Transverse colon (tissue), 4 donors: ENCODE measurements at regions not wholly inside any gene's neighbourhood (a gene's known extent, or its start where the extent isn't known, plus 50 kb on each side); places are given as distances from the start of the nearest gene placed in this dataset.

Experiments
- DNase-seq: peaks from one replicate; pipeline ENCODE4 v3.0.0-alpha.2; 2019
- H3K27ac ChIP-seq, 4 donors: fragments of 200-600 bp; sonication (generic); 2 replicates each; pipeline ENCODE4 v1.5.1; 2016 to 2018; ENCODE audit warnings: inconsistent platforms in 4 of 4
- H3K27me3 ChIP-seq: fragments of 200-600 bp; sonication (generic); 2 replicates; pipeline ENCODE4 v1.5.1; 2017; ENCODE audit warnings: inconsistent platforms
- H3K36me3 ChIP-seq, 4 donors: fragments of 200-600 bp; sonication (generic); 2 replicates each; pipeline ENCODE4 v1.5.1; 2017 to 2019; ENCODE audit warnings: inconsistent platforms in 4 of 4
- H3K4me1 ChIP-seq, 4 donors: fragments of 200-600 bp; sonication (generic); 2 replicates each; pipeline ENCODE4 v1.5.1; 2017 to 2020; ENCODE audit warnings: inconsistent platforms in 4 of 4
- H3K4me3 ChIP-seq, 4 donors: fragments of 200-600 bp; sonication (generic); 1 replicate in 1 of 4; 2 replicates in 3 of 4; pipeline versions ENCODE4 v1.5.1 to v1.6.1; 2017 to 2019; ENCODE audit warnings: inconsistent platforms in 4 of 4
- H3K9me3 ChIP-seq, 2 donors: fragments of 200-600 bp; sonication (generic); 2 replicates each; pipeline ENCODE4 v1.5.1; 2017 to 2019; ENCODE audit warnings: inconsistent platforms in 2 of 2
- CTCF ChIP-seq, 5 experiments: fragments of 200-600 bp in 3 of 5; fragments of 450-650 bp in 2 of 5; sonication (generic) in 3 of 5; IDR thresholded peaks; 1 replicate in 2 of 5; 2 replicates in 3 of 5; pipeline ENCODE4 v1.5.1; 2016 to 2017; ENCODE audit warnings: antibody characterized with exemption in 5 of 5, inconsistent platforms in 3 of 5, mild to moderate bottlenecking in 2 of 5, moderate library complexity in 1 of 5
- EP300 ChIP-seq: sonication (generic); formaldehyde crosslinking; IDR thresholded peaks from one replicate; pipeline ENCODE4 v1.6.1; 2017; ENCODE audit warnings: antibody characterized with exemption, low read depth
- POLR2A ChIP-seq: fragments of 450-650 bp; IDR thresholded peaks from one replicate; pipeline ENCODE4 v1.6.1; 2016; ENCODE audit warnings: antibody characterized with exemption, mild to moderate bottlenecking, moderate library complexity
- POLR2AphosphoS5 ChIP-seq, 3 donors: sonication (generic); formaldehyde crosslinking; IDR thresholded peaks; one replicate each; pipeline ENCODE4 v1.6.1; 2016; ENCODE audit warnings: antibody characterized with exemption in 3 of 3
- WGBS, 2 donors: methylation state at CpG; one replicate each; pipeline ENCODE4 v1.1.5; 2018; ENCODE audit warnings: low coverage in 1 of 2; 5-methylcytosine and 5-hydroxymethylcytosine counted together
- in situ Hi-C, 4 donors: fragments of 200-750 bp; cut with MboI; loops; one replicate each; pipeline versions ENCODE4 v1.15.0 to v1.15.1; 2017; ENCODE audit warnings: low sequenced_read_pairs in 3 of 4, low pct_ligation_motif_present in 1 of 4, low pct_unique_long_range_greater_than_20kb in 1 of 4
- intact Hi-C: fragments of 100-400 bp; cut with DNase I; formaldehyde crosslinking; loops from one replicate; pipeline ENCODE4 v1.15.1; 2023; ENCODE audit warnings: low total_unique reads

GRCh38 chr11:128133501-128133900, 453.9 kb downstream of the ETS1 start:
- in situ Hi-C loops: no loop called here
- 68 to 82% methylated on average over 2 to 3 of the region's 3 CpGs for WGBS, 2 donors
- DNase-seq: no peak

GRCh38 chr11:128130052-128130451, 457.3 kb downstream of the ETS1 start:
- TF ChIP-seq EP300 (no peak), POLR2AphosphoS5 (IDR thresholded peaks at IDR 0.05) (no peak), POLR2A (no peak)
- Histone ChIP-seq H3K27me3 (no peaks in the 10 kb centered on the region), H3K27ac (no peak overlapping the region), H3K36me3 (no peaks in the 10 kb centered on the region), H3K4me3 (no peak overlapping the region), H3K4me1 (no peaks in the 10 kb centered on the region), H3K9me3 (no peaks in the 10 kb centered on the region)
- intact Hi-C loops: no loop called here
- no peak for DNase-seq
- in situ Hi-C loops: no loop called here

More at GRCh38 chr11:128133501-128133900, 453.9 kb downstream of the ETS1 start:
- no peaks in the 10 kb centered on the region for H3K36me3 ChIP-seq
- H3K27me3 ChIP-seq: no peaks in the 10 kb centered on the region
- H3K27ac ChIP-seq: no peak overlapping the region
- H3K9me3 ChIP-seq: no peaks in the 10 kb centered on the region
- intact Hi-C loops: no loop called here
- no peaks in the 10 kb centered on the region for H3K4me1 ChIP-seq
- TF ChIP-seq POLR2A (no peak), POLR2AphosphoS5 (IDR thresholded peaks at IDR 0.05) (no peak), CTCF (IDR thresholded peaks at IDR 0.05) (no peak), EP300 (no peak)
- no peak overlapping the region for H3K4me3 ChIP-seq

GRCh38 chr11:128125723-128126122, 461.6 kb downstream of the ETS1 start:
- in situ Hi-C loops: no loop called here
- WGBS, 2 donors: 90 to 100% methylated on average over 1 to 3 of the region's 3 CpGs
- Histone ChIP-seq H3K9me3 (no peaks in the 10 kb centered on the region), H3K27ac (no peak overlapping the region), H3K36me3 (no peaks in the 10 kb centered on the region), H3K4me3 (no peak overlapping the region), H3K4me1 (no peaks in the 10 kb centered on the region), H3K27me3 (no peaks in the 10 kb centered on the region)
- DNase-seq: no peak
- TF ChIP-seq POLR2AphosphoS5 (IDR thresholded peaks at IDR 0.05) (no peak), POLR2A (no peak)
- intact Hi-C loops: no loop called here

- H3K27ac ChIP-seq: no peak overlapping the region
- DNase-seq: no peak
- WGBS, 2 donors: 20 to 34% methylated on average over 1 to 7 of the region's 7 CpGs
- H3K4me3 ChIP-seq: no peak overlapping the region
- TF ChIP-seq EP300 (no peak), POLR2AphosphoS5 (IDR thresholded peaks at IDR 0.05) (no peak)
- in situ Hi-C loops: no loop called here
- intact Hi-C loops: no loop called here
- H3K4me1 ChIP-seq: no peaks in the 10 kb centered on the region
- no peaks in the 10 kb centered on the region for H3K27me3 ChIP-seq
- H3K9me3 ChIP-seq: no peaks in the 10 kb centered on the region
- no peaks in the 10 kb centered on the region for H3K36me3 ChIP-seq
Measured at GRCh38 chr11:128116885-128117284, 470.5 kb downstream of the ETS1 start.

GRCh38 chr11:128116447-128116846, 470.9 kb downstream of the ETS1 start:
- no peak for TF ChIP-seq POLR2AphosphoS5 (IDR thresholded peaks at IDR 0.05)
- TF ChIP-seq POLR2A: no peak
- TF ChIP-seq CTCF (IDR thresholded peaks at IDR 0.05): no peak
- TF ChIP-seq EP300: no peak
- H3K27ac ChIP-seq: no peak overlapping the region
- H3K4me3 ChIP-seq: no peak overlapping the region
- H3K36me3 ChIP-seq: no peaks in the 10 kb centered on the region
- in situ Hi-C loops: no loop called here
- H3K4me1 ChIP-seq: no peaks in the 10 kb centered on the region
- 42 to 61% methylated on average over 2 to 4 of the region's 4 CpGs for WGBS, 2 donors
- no peaks in the 10 kb centered on the region for H3K27me3 ChIP-seq
- no peak for DNase-seq
- no peaks in the 10 kb centered on the region for H3K9me3 ChIP-seq
- intact Hi-C loops: no loop called here

- Histone ChIP-seq H3K4me3 (no peak overlapping the region), H3K36me3 (no peaks in the 10 kb centered on the region), H3K4me1 (no peaks in the 10 kb centered on the region), H3K27ac (no peak overlapping the region), H3K27me3 (no peaks in the 10 kb centered on the region), H3K9me3 (no peaks in the 10 kb centered on the region)
- no peak for DNase-seq
- TF ChIP-seq POLR2A (no peak), POLR2AphosphoS5 (IDR thresholded peaks at IDR 0.05) (no peak), EP300 (no peak), CTCF (IDR thresholded peaks at IDR 0.05) (no peak)
- in situ Hi-C loops: no loop called here
- intact Hi-C loops: no loop called here
Measured at GRCh38 chr11:128105950-128106349, 481.4 kb downstream of the ETS1 start.
